COLO668 (cell line): ENCODE measurements at regions not wholly inside any gene's neighbourhood (a gene's known extent, or its start where the extent isn't known, plus 50 kb on each side); places are given as distances from the start of the nearest gene placed in this dataset.

Experiments used
- DNase-seq: peaks from one replicate; lab custom pipeline; 2025; ENCODE audit not compliant: unreplicated experiment; lab: John Stamatoyannopoulos, UW

DNA sequence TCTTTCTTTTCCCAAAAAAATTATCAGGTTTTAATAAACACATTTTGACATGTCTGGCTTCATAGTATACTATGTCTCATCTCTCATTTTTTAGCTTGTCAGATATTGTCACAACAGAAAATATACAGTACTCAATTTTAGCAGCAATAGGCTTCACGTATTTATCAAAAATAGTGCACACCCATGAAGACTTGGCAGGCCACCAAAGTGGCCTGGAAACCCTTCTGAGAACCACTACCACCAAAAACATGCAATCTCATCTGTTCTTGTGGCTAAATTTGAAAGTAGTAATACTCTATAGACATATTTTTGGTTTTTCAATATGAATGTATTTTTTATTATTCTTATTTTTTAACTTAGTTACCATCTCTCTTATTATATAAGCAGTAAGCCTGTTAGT is 1094.5 kb upstream of the LRRN3 start:
- DNase-seq: no peak

DNA sequence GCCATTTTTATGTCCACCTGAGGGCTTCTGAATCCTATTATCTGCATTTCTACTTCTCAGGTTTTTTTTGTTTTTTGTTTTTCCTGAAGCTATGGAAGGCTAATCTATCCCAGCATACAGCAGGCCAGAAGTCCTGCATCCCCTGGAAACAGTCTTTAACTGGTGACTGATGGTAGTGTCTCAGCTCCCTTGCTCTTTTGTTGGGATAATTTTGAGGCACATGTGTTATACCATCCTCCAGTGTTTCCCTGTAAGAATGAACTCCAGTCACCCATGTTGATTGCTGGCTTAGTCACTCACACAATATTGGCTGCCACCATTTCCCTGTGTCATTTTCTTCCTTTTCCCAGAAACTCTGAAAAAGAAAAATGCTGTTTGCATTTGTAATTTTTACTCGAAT is 1094.0 kb upstream of the LRRN3 start:
- DNase-seq: no peak

DNA sequence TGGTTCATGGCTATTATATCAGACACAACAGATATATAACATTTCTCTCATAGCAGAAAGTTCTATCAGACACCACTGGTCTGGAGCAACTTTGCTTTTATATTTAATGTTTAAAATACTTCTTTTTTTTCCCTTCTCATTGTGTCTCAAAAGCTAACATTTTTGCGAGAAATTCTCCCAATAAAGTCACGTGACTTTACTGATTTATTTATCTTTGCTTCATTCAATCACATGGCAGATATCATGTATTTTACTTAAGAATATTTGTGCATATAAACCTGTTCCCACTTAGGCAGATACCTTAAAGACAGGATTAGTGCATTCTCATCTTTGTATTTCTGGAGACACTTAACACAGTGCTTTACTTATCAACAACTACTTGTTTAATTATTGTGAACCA is 1093.1 kb upstream of the LRRN3 start:
- DNase-seq: no peak

DNA sequence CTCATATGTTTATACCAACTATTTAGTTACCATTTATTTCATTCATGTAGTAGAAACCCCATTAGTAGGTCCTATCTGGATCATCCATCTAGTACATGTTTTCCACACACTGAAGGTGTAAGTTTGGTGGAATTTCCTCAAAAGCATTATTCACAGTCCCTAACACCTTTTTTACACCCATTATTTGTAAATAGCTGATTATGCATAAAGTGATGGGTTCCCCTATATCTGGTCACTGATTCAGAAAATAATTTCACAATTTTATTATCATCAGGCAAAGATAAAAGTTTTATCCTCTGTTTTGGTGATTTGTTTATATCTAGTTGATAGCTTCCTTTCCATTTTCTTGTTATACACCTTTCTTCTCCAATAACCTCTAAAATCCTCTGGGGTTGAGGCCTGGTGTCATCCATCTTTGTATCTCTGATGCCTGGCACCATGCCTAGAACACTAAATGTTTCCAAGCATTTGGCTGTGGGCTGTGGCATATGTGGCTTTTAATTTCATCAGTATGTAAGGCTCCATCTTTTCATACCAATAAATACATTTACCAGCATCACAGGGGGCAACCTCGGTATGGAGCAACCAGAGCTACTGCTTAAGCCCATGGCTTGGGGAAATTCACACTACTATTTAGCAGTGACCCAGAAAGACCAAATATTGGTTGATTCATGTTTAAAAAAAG is 1089.5 kb upstream of the LRRN3 start:
- no peak for DNase-seq

DNA sequence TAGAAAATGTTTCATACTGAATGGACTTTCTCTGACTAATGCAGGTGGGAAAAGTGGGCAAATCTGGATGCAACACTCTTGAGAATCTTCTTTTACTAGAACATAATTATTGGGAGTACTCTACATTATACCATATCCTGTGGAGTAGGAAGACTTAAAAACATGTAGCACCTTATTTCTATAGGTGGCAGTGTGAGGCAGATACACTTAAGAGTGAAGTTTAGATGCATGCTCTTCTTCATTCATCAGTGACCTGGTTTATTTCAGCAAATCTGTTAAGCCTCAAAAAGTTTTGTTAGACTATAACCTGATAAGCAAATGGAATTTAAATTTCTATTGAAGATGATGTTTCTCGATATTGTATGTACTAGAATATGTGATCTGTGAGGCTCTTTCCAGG is 1087.1 kb upstream of the LRRN3 start:
- no peak for DNase-seq

DNA sequence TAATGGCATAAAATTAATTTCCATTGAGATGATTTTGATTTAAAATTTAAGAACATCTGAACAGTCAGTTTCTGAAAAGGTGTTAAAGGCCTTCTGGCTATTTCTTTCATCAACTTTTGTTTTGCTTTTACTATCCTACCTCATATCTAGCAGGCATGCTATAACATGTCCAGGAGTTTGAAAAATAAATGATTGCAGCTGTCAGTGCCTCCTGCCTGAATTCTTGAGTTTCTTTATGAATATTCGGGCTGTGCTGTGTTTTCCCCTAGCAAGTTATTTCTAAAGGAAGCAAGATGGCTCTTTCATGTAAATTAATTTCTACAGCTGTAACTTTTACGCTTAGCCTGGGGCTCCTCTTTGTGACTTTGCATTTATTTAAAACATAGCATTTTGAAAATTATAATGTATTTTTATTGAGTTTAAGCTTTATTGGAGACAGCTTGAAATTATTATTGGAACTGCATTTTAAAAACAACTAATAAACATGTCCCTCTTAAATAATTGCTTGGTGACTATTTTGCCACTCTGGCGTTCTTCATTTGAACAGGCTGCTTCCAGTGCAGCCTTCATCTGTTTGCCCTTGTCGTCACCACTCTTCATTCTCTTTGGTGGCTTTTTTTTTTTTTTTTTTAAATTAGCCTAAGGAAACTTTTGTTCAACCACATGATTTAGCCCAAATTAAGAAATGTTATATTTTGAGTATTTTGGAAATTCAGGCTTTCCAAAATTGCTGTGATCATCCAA is 1083.4 kb upstream of the LRRN3 start:
- no peak for DNase-seq

DNA sequence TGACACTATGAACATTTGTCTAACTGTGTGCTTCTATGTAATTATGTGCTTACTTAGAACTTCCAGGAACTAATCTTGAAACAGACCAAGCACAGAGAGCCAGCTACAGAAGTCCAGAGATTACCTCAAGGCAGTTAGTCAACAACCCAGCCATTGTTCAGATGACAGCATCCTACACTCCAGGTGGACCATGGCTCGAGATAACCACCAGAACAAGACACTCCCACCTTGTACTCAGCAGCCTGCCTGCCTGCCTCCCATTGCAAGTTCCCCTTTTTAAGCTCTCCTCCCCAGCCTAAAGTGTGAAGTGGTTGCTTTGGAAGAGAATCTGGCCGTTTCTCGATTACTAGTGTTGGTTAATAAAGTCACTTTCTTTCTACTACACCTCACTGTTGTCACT is 1080.6 kb upstream of the LRRN3 start:
- DNase-seq: peak; percentile 26

DNA sequence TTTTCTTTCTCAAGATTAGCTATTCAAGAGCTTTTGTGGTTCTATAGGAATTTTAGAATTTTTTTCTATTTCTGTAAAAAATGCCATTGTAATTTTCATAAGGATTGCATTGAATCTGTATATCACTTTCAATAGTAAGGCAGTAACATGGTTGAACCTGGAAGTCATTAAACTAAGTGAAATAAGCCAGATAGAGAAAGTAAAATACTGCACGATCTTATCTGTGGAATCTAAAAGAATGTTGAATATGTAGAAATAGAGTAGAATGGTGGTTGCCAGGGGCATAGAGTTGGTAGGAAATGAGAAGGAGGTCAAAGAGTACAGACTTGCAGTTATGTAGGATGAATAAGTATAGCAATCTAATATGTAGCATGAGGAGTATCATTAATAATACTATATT is 1073.5 kb upstream of the LRRN3 start:
- DNase-seq: no peak

DNA sequence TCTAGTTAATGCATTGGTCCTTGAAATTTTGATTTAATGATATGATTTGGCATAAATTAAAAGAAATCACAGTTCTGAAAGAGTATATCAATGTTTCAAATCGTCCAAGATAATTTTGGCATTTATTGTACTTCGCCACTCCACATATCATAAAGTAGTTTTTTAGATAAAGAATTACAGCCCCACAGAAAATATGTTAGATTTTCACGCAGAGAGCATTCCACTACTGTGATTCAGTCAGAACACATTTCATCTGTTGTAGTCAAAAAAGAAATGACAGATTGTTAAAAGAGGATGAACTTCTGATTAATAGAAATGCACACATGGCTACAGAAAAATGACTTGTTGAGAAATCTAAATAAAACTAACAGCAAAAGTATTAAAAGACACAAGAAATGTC is 1063.5 kb upstream of the LRRN3 start:
- no peak for DNase-seq

DNA sequence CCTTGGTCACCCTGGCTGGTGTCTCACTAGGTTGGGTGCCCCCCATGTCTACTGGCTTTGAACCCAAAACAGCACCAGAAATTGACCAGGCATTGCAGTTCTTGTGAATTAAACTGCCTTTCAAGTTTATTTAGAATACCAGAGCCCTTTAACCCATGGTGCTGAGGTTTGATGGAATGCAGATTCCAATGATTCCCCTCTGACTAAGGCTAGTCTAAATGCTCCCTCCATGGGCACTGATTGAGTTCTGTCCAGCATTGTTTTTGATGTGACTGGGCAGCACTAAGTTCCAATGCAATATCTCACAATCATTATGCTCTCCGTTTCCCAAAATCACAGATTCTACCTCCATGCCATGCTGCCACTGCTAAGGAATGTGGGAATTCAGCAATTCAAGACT is 1047.4 kb upstream of the LRRN3 start:
- DNase-seq: no peak

DNA sequence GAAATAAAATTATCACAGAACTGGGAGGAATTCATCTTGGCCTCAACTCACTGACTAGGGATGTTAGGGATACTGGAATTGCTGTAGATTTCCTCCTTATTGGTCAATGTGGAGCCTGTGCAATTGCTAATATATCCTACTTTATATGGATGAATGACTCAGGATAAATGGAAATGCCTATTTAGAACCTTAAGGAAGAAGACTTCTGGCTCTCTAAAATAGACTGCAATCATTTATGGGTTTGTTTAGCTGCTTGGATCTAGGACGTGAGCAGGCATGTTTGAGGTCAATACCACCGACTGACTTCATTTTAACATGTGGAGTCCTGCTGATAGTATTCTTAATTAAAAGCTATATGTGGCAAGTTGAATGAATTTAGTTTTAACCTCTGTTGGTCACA is 1040.1 kb upstream of the LRRN3 start:
- DNase-seq: no peak

DNA sequence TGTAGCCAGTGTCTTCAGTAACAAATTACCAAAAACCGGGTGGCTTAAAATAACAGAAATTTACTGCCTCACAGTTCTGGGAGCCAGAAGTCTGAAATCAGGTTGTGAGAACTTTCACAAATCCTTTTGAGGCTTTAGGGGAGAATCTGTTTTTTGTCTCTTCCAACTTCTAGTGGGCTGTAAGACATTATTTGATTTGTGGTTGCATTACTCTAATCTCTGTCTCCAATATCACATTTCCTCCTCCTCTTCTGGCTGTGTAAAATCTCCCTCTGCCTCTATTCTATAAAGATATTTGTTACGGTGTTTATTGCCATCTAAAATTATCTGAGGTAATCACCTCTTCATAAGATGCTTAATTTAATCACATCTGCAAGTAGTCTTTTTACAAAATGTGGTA is 1039.6 kb upstream of the LRRN3 start:
- DNase-seq: no peak

DNA sequence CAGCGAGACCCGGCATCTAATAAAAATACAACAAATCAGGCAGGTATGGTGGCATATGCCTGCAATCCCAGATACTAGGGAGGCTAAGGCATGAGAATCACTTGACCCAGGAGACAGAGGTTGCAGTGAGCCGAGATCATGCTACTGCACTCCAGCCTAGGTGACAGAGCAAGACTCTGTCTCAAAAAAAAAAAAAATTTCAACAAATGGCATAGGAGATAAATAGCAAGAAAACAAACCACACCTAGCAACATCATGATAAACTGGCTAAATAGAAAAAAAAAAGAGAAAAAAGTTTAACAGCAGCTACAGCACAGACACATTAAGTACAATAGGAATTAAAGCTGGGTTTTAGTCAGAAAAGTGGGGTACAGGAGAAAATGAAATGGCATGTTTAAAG is 1034.6 kb upstream of the LRRN3 start:
- no peak for DNase-seq

DNA sequence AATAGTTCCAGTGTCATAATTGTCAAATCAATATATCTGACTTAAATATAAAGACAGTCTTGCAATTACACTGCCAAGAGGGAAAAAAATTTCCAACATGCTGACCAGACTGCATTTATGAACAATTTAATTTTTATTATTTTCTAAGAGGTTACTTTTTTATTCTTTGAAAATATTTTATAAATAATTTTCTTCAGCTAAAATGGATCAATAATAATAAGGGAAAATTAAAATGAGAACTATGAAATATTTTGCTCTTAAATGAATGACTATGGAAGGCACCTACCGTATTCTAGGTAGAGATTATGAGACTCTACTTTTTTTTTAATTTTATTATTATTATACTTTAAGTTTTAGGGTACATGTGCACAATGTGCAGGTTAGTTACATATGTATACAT is 1032.5 kb upstream of the LRRN3 start:
- no peak for DNase-seq

DNA sequence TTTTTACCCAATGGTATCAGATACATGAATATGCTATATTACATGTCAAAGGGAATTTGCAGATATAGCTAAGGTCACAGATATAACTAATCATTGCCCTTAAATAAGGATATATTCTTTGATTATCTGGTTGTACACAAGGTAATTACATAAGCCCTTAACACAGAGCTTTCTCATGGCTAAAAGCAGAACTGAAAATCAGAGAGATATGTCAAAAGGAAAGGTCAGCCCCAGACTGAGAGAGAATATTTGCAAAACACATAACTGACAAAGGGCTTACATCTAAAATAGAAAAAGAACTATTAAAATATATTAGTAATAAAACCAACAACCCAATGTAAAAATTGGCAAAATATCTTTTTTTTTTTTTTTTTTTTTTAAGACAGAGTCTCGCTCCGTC is 1029.5 kb upstream of the LRRN3 start:
- DNase-seq: no peak

DNA sequence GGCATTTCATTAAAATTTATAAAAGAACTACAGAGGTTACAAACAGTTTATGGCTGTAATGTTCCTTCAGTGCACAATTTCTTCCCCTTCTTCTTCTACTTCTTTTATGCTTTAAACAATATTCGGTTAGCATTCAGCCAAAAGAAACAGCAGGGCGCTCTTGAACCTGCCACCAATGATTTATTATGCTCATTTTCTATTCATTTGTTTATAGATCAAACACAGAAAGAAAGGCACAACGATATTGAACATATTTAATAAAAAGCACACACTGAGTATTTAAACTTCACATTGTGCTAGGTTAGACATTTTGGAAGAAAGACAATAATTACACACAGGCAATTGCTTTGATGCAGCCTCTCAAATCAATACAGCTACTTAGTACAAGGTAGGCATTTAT is 1025.8 kb upstream of the LRRN3 start:
- DNase-seq: peak; percentile 38

DNA sequence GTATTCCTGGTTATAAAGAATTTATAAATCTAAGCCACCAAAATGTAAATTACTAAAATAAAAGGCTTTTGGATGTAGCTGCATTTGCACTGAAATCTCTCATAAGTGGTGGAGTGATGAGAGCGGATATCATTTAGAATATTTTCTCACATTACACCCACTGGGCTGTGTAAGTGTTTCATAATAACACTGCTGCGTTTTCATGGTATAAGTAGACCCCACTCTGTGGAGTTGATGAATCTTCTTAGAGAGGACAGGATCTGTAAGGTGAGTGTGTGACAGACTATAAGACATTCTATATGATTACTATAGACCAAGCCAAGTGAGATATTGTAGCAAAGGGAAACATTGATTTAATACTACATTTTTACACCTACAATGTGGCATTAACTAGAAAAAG is 1024.1 kb upstream of the LRRN3 start:
- no peak for DNase-seq

DNA sequence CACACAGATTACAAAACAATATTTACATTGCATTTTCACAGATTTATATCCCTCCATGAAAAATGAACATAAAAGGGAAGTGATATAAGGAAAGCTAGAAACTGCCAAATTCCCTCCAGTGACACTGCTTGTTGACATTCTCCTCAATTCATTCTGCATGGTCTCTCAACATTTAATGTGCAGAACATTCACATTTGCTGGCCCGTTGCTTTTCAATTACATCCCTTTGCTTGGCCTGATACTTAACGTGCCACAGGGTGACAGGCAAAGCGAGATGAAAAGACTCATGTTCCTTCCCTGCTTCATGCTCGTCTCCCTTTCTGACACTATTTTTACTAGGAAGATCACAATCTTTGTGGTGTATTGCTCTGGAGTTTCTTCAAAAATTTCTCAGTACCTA is 1019.7 kb upstream of the LRRN3 start:
- DNase-seq: no peak

DNA sequence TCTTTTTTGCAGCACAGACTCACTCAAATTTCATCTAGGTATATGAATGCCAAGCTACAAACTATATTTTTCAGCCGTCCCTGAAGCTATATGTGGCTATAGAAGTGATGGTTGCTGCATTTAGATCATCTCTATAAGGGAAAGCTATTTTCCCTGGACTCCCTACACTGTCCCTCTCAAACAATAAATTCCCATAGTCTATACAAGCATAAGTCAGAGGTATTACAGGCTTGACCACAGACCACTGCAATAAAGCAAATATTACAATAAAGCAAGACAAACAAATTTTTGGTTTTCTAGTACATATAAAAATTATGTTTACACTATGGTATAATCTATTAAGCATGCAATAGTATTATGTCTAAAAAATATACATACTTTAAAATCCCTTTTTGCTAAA is 1015.5 kb upstream of the LRRN3 start:
- DNase-seq: no peak

DNA sequence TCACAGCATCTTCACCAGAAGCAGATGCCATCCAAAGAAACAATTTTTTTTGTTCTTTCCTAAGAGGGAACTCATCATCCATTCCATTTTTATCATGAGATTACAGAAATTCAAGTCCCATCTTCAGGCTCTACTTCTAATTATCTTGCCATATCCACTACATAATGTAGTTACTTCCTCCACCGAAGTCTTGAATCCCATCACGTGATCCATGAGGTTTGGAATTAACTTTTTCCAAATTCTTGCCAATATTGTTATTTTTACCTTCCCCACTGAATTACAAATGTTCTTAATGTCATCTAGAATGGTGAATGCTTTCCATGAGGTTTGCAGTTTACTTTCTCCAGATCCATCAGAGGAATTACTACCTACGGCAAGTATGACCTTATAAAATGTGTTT is 1014.7 kb upstream of the LRRN3 start:
- no peak for DNase-seq

DNA sequence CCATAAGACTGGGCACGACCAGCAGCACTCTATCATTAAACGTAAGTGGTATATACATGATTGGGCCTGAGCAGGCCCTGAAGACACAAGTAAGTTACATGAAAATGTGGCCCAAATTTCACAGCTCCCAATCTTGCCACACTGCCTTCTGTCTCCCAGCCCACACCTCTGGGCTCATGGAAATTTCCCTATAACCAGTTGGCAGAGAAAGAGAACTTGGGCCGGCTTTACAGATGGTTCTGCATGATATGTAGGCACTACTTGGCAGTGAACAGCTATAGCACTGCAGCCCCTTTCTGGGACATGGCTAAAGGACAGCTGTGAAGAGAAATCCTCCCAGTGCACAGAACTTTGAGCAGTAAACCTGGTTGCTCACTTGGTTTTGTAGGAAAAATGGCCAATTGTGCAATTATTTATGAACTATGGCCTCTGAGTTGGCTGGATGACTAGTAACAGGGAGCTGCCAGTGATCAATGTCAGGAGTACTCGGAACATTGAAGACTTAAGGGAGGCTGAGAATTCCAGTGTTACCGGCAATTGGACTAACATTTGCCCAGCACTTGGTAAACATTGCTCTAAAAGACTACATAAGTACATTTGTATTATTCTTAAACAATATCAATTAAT is 1006.6 kb upstream of the LRRN3 start:
- DNase-seq: no peak

DNA sequence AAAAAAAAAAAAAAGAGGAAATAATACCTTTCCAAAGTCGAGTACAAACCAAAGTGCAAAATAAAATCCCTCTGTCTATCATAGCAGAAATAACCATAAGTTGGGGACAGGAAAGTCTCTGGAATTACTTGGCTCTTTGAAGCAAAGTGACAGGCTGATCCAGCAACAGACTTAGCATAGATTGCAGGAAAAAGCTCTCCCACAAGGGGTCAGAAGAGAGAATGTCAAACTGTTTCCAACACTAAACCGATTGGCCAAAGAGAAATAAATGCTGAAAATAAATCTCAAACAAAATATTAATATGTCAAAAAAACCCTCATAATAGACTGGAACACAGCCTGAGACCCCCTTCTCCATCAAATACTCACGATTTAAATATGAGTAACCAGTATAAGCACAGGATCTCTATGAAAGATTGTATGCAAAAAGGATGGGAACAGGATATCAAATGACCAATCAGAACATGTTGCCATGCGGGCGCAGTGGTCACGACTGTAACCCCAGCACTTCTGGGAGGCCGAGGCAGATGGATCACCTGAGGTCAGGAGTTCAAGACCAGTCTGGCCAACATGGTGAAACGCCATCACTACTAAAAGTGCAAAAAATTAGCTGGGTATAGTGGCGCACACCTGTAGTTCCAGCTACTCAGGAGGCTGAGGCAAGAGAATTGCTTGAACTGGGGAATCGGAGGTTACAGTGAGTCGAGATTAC is 1000.7 kb upstream of the LRRN3 start:
- no peak for DNase-seq
